ENCODE measurements at regions not wholly inside any gene's neighbourhood (a gene's known extent, or its start where the extent isn't known, plus 50 kb on each side); places are given as distances from the start of the nearest gene placed in this dataset.

DNA sequence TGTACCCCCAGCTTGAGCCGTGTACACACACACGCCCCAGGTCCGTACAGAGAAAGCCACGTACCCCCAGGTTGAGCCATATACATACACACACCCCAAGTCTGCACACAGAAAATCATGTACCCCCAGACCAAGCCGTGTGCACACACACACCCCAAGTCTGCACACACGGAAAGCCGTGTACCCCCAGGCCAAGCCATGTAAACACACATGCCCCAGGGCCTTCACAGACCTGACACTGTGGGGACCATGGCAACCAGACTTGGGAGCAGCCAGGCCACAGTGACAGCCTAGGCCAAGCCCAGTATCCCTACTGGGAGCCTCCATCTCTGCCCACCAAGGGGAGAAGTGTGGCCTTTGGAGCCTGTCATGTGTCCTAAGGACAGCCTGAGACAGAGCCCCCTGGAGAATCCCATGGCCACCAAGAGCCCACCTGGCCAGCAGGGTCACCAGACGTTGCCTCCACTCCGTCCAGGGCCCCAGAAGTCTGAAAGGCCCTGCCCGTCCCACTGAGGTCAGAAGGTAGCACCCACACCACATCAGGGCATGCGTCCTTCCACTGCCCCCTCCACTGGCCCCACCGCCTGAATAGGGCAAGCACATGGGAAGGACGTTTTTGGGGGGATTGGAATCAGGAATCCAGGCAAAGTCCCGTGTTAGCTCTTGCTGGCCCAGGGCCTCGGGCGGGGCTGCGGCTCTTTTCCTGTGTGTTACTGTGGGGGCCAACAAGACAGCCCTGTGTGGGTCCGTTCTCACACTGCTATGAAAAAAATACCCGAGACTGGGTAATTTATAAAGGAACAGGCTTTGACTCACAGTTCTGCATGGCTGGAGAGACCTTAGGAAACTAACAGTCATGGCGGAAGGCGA lies 636.7 kb downstream of the TBC1D22A start:
- DNase-seq = no peak
- no peaks in the 10 kb centered on the region for H3K9me3 ChIP-seq (ENCODE audit: control insufficient read depth, low read length)
- H3K36me3 ChIP-seq (ENCODE audit: control insufficient read depth, insufficient read depth, low read length) = no peaks in the 10 kb centered on the region
- no peak overlapping the region for H3K27ac ChIP-seq (ENCODE audit: insufficient read depth, low read length, poor library complexity, severe bottlenecking)
- H3K4me1 ChIP-seq (ENCODE audit: control insufficient read depth, insufficient read depth, low read length, poor library complexity, severe bottlenecking) = no peaks in the 10 kb centered on the region
- no peaks in the 10 kb centered on the region for H3K27me3 ChIP-seq (replicated peaks; ENCODE audit: control insufficient read depth, insufficient read depth, low read length, poor library complexity, severe bottlenecking)
- no peak overlapping the region for H3K4me3 ChIP-seq (ENCODE audit: insufficient read depth, low read depth, low read length, poor library complexity, severe bottlenecking)

DNA sequence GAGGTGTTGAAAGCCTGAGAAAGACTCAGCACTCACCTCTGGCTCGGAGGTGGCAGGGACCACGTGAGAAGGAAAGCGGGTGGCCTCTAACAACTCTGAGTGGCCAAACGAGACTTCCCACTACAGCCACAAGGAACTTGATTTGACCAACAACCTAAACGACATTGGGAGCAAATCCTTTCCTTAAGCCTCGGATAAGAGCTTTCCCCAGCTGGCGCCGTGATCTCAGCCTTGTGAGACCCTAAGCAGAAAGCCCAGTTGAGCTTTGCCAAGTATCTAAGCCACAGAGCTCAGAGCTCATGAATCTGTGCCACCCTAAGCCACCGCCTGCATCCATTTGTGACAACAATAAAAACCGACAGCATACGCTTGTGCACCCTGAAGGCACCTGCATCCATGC lies 636.0 kb downstream of the TBC1D22A start:
- Histone ChIP-seq H3K9me3 (ENCODE audit: control insufficient read depth, low read length) (no peaks in the 10 kb centered on the region), H3K4me1 (ENCODE audit: control insufficient read depth, insufficient read depth, low read length, poor library complexity, severe bottlenecking) (no peaks in the 10 kb centered on the region), H3K4me3 (ENCODE audit: insufficient read depth, low read depth, low read length, poor library complexity, severe bottlenecking) (no peak overlapping the region), H3K27ac (ENCODE audit: insufficient read depth, low read length, poor library complexity, severe bottlenecking) (no peak overlapping the region), H3K27me3 (replicated peaks; ENCODE audit: control insufficient read depth, insufficient read depth, low read length, poor library complexity, severe bottlenecking) (no peaks in the 10 kb centered on the region), H3K36me3 (ENCODE audit: control insufficient read depth, insufficient read depth, low read length) (no peaks in the 10 kb centered on the region)
- DNase-seq = no peak

DNA sequence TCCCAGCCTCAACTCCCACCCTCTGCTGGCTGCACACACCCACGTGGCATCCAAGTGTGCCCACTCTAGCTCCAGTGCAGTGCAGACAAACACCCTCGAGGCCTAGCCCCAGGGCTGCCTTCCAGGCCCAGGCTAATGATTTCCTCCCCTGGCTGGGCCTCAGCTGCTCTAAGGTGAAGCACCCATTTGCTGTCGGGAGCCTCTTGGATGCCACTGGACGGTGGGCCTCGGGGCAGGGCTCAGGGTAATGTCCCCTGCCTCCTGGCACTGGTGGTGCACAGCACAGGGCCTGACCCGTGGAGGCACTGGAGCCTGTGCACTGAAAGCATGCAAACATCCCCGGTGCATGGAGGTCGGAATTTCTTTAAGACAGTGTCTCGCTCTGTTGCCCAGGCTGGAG lies 635.2 kb downstream of the TBC1D22A start:
- no peak for DNase-seq
- no peaks in the 10 kb centered on the region for H3K9me3 ChIP-seq (ENCODE audit: control insufficient read depth, low read length)
- no peaks in the 10 kb centered on the region for H3K27me3 ChIP-seq (replicated peaks; ENCODE audit: control insufficient read depth, insufficient read depth, low read length, poor library complexity, severe bottlenecking)
- H3K36me3 ChIP-seq (ENCODE audit: control insufficient read depth, insufficient read depth, low read length) = no peaks in the 10 kb centered on the region
- no peak overlapping the region for H3K4me3 ChIP-seq (ENCODE audit: insufficient read depth, low read depth, low read length, poor library complexity, severe bottlenecking)
- H3K4me1 ChIP-seq (ENCODE audit: control insufficient read depth, insufficient read depth, low read length, poor library complexity, severe bottlenecking) = no peaks in the 10 kb centered on the region
- no peak overlapping the region for H3K27ac ChIP-seq (ENCODE audit: insufficient read depth, low read length, poor library complexity, severe bottlenecking)

DNA sequence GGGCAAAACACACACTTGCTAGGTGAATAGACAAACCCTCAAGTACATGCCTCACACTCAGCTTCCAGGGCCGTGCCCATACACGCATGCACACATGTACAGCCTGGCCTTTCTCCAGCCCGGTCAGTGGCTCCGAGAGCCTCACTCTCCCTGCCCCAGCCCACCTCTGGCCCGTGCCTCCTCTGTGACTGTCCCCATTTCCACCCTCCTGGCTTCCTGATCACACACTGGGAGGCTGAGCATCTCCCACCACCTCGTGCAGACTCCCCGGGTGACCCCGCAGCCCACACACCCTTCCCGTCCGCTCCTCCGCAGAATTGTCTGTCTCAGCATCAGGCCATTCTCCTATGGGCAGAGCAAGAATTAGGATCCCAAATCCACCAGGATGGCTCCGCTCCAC lies 634.1 kb downstream of the TBC1D22A start:
- no peak for DNase-seq
- no peaks in the 10 kb centered on the region for H3K36me3 ChIP-seq (ENCODE audit: control insufficient read depth, insufficient read depth, low read length)
- H3K27me3 ChIP-seq (replicated peaks; ENCODE audit: control insufficient read depth, insufficient read depth, low read length, poor library complexity, severe bottlenecking) = no peaks in the 10 kb centered on the region
- no peak overlapping the region for H3K27ac ChIP-seq (ENCODE audit: insufficient read depth, low read length, poor library complexity, severe bottlenecking)
- H3K4me1 ChIP-seq (ENCODE audit: control insufficient read depth, insufficient read depth, low read length, poor library complexity, severe bottlenecking) = no peaks in the 10 kb centered on the region
- no peak overlapping the region for H3K4me3 ChIP-seq (ENCODE audit: insufficient read depth, low read depth, low read length, poor library complexity, severe bottlenecking)
- no peaks in the 10 kb centered on the region for H3K9me3 ChIP-seq (ENCODE audit: control insufficient read depth, low read length)

DNA sequence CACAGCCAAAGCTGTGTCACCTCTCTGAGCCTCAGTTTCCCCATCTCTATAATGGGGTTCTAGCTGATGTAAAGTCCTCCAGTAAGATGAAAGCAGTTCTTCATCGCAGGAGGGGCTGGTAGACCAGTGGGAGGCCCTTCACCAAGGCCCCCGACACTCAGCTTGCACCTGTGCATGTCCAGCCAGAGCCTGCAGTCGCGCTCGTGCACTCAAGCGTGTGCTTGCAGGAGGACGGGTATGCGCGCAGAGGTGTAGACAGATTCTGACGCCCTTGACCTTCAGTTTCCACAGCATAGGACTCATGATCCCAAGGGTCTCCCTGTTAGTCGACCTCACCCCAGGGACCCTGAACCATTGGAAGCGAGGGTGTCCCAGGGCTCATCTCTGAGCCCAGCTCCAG lies 633.7 kb downstream of the TBC1D22A start:
- no peaks in the 10 kb centered on the region for H3K27me3 ChIP-seq (replicated peaks; ENCODE audit: control insufficient read depth, insufficient read depth, low read length, poor library complexity, severe bottlenecking)
- H3K4me1 ChIP-seq (ENCODE audit: control insufficient read depth, insufficient read depth, low read length, poor library complexity, severe bottlenecking) = no peaks in the 10 kb centered on the region
- no peaks in the 10 kb centered on the region for H3K36me3 ChIP-seq (ENCODE audit: control insufficient read depth, insufficient read depth, low read length)
- no peaks in the 10 kb centered on the region for H3K9me3 ChIP-seq (ENCODE audit: control insufficient read depth, low read length)
- no peak overlapping the region for H3K27ac ChIP-seq (ENCODE audit: insufficient read depth, low read length, poor library complexity, severe bottlenecking)
- H3K4me3 ChIP-seq (ENCODE audit: insufficient read depth, low read depth, low read length, poor library complexity, severe bottlenecking) = no peak overlapping the region
- DNase-seq = no peak

DNA sequence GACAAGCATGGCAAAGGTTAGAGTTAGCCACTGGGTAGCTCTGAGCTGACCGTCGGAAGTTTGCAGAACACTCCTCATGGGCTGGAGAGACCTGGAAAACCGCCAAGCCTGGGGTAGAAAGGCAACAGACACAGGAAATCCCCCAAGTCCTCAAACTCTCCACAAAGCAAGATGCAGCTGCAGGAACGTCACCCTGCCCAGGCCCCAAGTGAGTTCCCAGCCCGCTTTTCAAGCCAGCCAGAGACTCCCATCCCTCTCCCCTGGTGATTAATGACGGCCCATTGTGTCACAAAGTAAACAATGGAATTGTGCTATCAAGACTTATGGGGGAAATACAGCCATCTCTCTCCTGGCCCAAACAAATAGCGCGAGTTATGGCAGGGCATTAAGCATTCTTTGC lies 633.0 kb downstream of the TBC1D22A start:
- Histone ChIP-seq H3K9me3 (ENCODE audit: control insufficient read depth, low read length) (no peaks in the 10 kb centered on the region), H3K27me3 (replicated peaks; ENCODE audit: control insufficient read depth, insufficient read depth, low read length, poor library complexity, severe bottlenecking) (no peaks in the 10 kb centered on the region), H3K27ac (ENCODE audit: insufficient read depth, low read length, poor library complexity, severe bottlenecking) (no peak overlapping the region), H3K4me1 (ENCODE audit: control insufficient read depth, insufficient read depth, low read length, poor library complexity, severe bottlenecking) (no peaks in the 10 kb centered on the region), H3K36me3 (ENCODE audit: control insufficient read depth, insufficient read depth, low read length) (no peaks in the 10 kb centered on the region), H3K4me3 (ENCODE audit: insufficient read depth, low read depth, low read length, poor library complexity, severe bottlenecking) (no peak overlapping the region)
- no peak for DNase-seq

DNA sequence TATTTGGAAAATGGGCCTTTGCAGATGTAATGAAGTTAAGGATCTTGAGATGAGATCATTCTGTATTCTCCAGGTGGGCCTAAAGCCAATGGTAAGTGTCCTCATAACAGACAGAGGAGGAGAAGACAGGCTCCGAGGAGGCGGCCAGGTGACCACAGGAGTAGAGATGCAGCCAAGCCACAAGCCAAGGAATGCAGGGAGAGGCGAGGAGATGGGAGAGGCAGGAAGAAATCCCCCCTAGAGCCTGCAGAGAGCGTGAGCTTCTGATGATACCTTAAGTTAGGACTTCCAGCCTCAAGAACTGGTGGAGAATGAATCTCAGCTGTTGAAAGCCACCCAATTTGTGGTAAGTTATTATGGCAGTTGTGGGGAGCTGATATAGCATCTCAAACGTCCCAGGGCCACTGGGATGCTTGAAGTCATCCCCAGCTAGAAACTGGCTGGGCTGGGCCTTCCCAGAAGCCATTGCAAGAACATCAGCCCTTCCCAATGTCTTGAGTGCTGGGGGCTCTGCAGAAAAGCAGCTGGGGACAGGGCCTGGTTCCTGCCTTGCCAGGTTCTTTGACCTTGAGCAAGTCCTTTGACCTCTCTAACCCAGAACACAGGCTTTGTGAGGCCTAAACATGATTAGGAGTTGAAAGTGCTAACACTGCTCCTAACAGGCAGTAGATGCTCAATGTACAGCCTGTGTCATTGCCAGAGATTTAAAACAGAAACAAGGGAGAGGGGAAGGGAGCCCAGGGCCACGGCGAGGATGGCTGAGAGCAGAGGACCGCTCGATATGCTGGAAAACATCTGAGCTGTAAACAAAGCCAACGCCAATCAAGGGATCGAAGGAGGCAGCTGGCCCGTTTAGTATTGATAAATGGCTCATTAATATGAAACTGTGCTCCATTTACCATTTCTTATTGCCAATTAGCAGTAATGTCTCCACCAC lies 632.3 kb downstream of the TBC1D22A start:
- no peak overlapping the region for H3K27ac ChIP-seq (ENCODE audit: insufficient read depth, low read length, poor library complexity, severe bottlenecking)
- H3K9me3 ChIP-seq (ENCODE audit: control insufficient read depth, low read length) = no peaks in the 10 kb centered on the region
- DNase-seq = no peak
- H3K36me3 ChIP-seq (ENCODE audit: control insufficient read depth, insufficient read depth, low read length) = no peaks in the 10 kb centered on the region
- H3K27me3 ChIP-seq (replicated peaks; ENCODE audit: control insufficient read depth, insufficient read depth, low read length, poor library complexity, severe bottlenecking) = no peaks in the 10 kb centered on the region
- no peak overlapping the region for H3K4me3 ChIP-seq (ENCODE audit: insufficient read depth, low read depth, low read length, poor library complexity, severe bottlenecking)
- H3K4me1 ChIP-seq (ENCODE audit: control insufficient read depth, insufficient read depth, low read length, poor library complexity, severe bottlenecking) = no peaks in the 10 kb centered on the region

DNA sequence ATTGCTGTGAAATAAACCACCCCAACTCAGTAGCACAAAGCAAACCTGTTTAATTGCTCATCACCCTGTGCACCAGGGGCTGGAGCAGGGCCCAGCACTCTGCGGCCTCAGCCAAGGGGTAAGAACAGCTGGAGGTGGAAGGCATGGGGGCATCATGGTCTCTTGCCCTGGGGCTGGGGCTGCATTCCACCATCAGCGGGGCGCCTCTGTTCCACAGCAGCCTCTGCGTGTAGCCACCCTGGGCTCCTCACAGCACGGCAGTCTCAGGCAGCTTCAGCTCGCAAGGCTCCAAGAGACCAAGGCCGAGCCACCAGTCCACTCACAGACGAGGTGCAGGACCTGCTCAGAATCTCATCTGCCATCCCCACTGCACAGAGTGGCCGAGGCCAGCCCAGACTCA lies 630.7 kb downstream of the TBC1D22A start:
- no peak overlapping the region for H3K4me3 ChIP-seq (ENCODE audit: insufficient read depth, low read depth, low read length, poor library complexity, severe bottlenecking)
- no peaks in the 10 kb centered on the region for H3K27me3 ChIP-seq (replicated peaks; ENCODE audit: control insufficient read depth, insufficient read depth, low read length, poor library complexity, severe bottlenecking)
- H3K9me3 ChIP-seq (ENCODE audit: control insufficient read depth, low read length) = no peaks in the 10 kb centered on the region
- H3K36me3 ChIP-seq (ENCODE audit: control insufficient read depth, insufficient read depth, low read length) = no peaks in the 10 kb centered on the region
- no peaks in the 10 kb centered on the region for H3K4me1 ChIP-seq (ENCODE audit: control insufficient read depth, insufficient read depth, low read length, poor library complexity, severe bottlenecking)
- DNase-seq = no peak
- no peak overlapping the region for H3K27ac ChIP-seq (ENCODE audit: insufficient read depth, low read length, poor library complexity, severe bottlenecking)

DNA sequence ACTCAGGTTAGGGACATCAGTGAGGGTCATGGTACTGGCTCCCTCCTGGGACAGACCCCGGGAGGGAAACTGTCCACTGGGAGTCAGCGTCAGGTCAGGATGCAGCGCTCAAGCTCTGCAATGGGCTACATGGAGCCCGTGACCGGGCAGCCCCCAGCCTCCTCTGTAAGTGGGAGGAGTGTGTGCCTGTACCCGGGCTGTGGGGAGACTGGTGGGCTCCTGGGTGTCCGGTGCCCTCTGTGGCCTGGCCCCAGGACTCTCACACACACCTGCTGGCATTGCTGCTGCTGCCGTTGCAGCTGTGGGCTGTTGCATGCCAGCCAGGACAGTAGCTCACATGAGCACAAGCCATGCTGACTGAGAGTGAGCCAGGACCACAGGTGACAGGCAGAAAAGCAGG lies 630.3 kb downstream of the TBC1D22A start:
- Histone ChIP-seq H3K9me3 (ENCODE audit: control insufficient read depth, low read length) (no peaks in the 10 kb centered on the region), H3K4me3 (ENCODE audit: insufficient read depth, low read depth, low read length, poor library complexity, severe bottlenecking) (no peak overlapping the region), H3K36me3 (ENCODE audit: control insufficient read depth, insufficient read depth, low read length) (no peaks in the 10 kb centered on the region), H3K27ac (ENCODE audit: insufficient read depth, low read length, poor library complexity, severe bottlenecking) (no peak overlapping the region), H3K27me3 (replicated peaks; ENCODE audit: control insufficient read depth, insufficient read depth, low read length, poor library complexity, severe bottlenecking) (no peaks in the 10 kb centered on the region), H3K4me1 (ENCODE audit: control insufficient read depth, insufficient read depth, low read length, poor library complexity, severe bottlenecking) (no peaks in the 10 kb centered on the region)
- no peak for DNase-seq

DNA sequence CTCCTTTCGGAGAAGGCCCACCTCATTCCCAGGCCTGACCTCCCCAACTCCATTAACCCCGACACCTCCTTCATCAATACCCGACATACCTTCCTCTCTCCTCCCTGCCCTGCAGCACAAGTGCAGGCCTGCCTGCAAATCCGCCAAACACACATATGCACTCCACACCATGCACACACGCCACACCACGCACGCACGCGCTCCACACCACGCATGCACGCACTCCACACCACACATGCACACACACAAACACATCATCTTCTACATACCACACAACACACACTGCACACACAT lies 629.6 kb downstream of the TBC1D22A start:
- Histone ChIP-seq H3K27me3 (replicated peaks; ENCODE audit: control insufficient read depth, insufficient read depth, low read length, poor library complexity, severe bottlenecking) (no peaks in the 10 kb centered on the region), H3K4me1 (ENCODE audit: control insufficient read depth, insufficient read depth, low read length, poor library complexity, severe bottlenecking) (no peaks in the 10 kb centered on the region), H3K27ac (ENCODE audit: insufficient read depth, low read length, poor library complexity, severe bottlenecking) (no peak overlapping the region), H3K9me3 (ENCODE audit: control insufficient read depth, low read length) (no peaks in the 10 kb centered on the region), H3K36me3 (ENCODE audit: control insufficient read depth, insufficient read depth, low read length) (no peaks in the 10 kb centered on the region), H3K4me3 (ENCODE audit: insufficient read depth, low read depth, low read length, poor library complexity, severe bottlenecking) (no peak overlapping the region)
- DNase-seq = no peak
